ENCODE measurements at regions not wholly inside any gene's neighbourhood (a gene's known extent, or its start where the extent isn't known, plus 50 kb on each side); places are given as distances from the start of the nearest gene placed in this dataset.

GRCh38 chr18:55138401-55138800, 179.1 kb upstream of the CCDC68 start:
- TF ChIP-seq CTCF (tag by site-specific recombination; IDR thresholded peaks at IDR 0.05) (no peak), ZNF791 (tag by site-specific recombination; IDR thresholded peaks at IDR 0.05) (no peak), ZNF558 (tag by site-specific recombination; IDR thresholded peaks at IDR 0.05) (no peak), ZNF169 (tag by site-specific recombination; IDR thresholded peaks at IDR 0.05) (no peak)

Measured in HEK293 (cell line).